H1 (cell line): ENCODE measurements at regions not wholly inside any gene's neighbourhood (a gene's known extent, or its start where the extent isn't known, plus 50 kb on each side); places are given as distances from the start of the nearest gene placed in this dataset.
A peak's percentile ranks its signal among the peaks of the same experiment; 100 is the strongest.

Experiments
- CTCF ChIP-seq, 3 experiments: IDR thresholded peaks; 1 replicate in 2 of 3; 2 replicates in 1 of 3; pipeline versions ENCODE4 v1.5.1 to v1.6.1; 2011; ENCODE audit warnings: low read length in 3 of 3, mild to moderate bottlenecking in 3 of 3, inconsistent platforms in 2 of 3, low read depth in 1 of 3, moderate library complexity in 1 of 3; ENCODE audit not compliant: insufficient read depth in 1 of 3; ENCODE audit errors: control extremely low read depth in 1 of 3
- JUN ChIP-seq: IDR thresholded peaks from 2 replicates; pipeline ENCODE4 v1.6.1; 2011; ENCODE audit warnings: low read depth, mild to moderate bottlenecking, improper control_type of control experiment, low read length

- TF ChIP-seq CTCF (IDR thresholded peaks at IDR 0.05; ENCODE audit: control extremely low read depth in 1 of 3, insufficient read depth in 1 of 3, low read depth in 1 of 3, low read length in 3 of 3): peak; percentile 66 to 87 (median 78)
- no peak for TF ChIP-seq JUN
These were observed 124.8 kb upstream of the CHST15 start for GRCh38 chr10:124217906-124218804.
